Loucy (cell line): ENCODE measurements at regions not wholly inside any gene's neighbourhood (a gene's known extent, or its start where the extent isn't known, plus 50 kb on each side); places are given as distances from the start of the nearest gene placed in this dataset.

Experiments
- EZH2phosphoT487 ChIP-seq: fragments of 200-600 bp; IDR thresholded peaks from 2 replicates; pipeline ENCODE4 v1.6.1; 2018; ENCODE audit warnings: antibody characterized with exemption, mild to moderate bottlenecking, moderate library complexity, borderline replicate concordance
- TF ChIP-seq, protein P1 (sequence below): fragments of 200-600 bp; sonication (generic); conservative IDR thresholded peaks from 2 replicates; pipeline ENCODE4 v1.5.1; 2014; ENCODE audit warnings: mild to moderate bottlenecking, antibody characterized with exemption, low read length

DNA sequence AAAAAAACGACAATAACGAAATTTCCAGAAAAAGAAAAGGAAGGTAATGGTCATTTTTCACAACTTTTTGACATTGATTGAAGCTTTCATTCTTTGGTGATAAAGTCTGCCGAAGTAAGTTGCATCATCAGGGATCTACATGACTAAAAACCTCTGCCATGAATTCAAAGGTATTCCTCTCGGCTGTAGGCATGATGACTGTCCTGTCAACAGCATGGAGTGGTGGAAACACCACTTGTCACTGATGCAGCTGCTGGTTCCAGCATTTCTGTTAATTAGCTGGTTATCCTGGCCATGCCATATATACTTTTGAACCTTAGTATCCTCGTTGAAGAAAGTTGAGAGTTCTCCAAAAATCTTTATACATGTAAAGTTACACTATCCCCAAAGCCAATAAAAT, 859.0 kb upstream of the ARPP21 start:
- no peak for TF ChIP-seq EZH2phosphoT487
- TF ChIP-seq, protein P1, sequence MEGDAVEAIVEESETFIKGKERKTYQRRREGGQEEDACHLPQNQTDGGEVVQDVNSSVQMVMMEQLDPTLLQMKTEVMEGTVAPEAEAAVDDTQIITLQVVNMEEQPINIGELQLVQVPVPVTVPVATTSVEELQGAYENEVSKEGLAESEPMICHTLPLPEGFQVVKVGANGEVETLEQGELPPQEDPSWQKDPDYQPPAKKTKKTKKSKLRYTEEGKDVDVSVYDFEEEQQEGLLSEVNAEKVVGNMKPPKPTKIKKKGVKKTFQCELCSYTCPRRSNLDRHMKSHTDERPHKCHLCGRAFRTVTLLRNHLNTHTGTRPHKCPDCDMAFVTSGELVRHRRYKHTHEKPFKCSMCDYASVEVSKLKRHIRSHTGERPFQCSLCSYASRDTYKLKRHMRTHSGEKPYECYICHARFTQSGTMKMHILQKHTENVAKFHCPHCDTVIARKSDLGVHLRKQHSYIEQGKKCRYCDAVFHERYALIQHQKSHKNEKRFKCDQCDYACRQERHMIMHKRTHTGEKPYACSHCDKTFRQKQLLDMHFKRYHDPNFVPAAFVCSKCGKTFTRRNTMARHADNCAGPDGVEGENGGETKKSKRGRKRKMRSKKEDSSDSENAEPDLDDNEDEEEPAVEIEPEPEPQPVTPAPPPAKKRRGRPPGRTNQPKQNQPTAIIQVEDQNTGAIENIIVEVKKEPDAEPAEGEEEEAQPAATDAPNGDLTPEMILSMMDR, result no peak
